NCI-H446 (cell line): ENCODE measurements at regions not wholly inside any gene's neighbourhood (a gene's known extent, or its start where the extent isn't known, plus 50 kb on each side); places are given as distances from the start of the nearest gene placed in this dataset.
"Not testable (repeated sequence)": the region's sequence is repeated elsewhere in the genome, so short reads cannot be mapped to it uniquely, and the experiment has no call there.

Source experiments
- DNase-seq, 2 experiments: peaks; one replicate each; lab custom pipeline; 2025; lab: John Stamatoyannopoulos, UW

DNA sequence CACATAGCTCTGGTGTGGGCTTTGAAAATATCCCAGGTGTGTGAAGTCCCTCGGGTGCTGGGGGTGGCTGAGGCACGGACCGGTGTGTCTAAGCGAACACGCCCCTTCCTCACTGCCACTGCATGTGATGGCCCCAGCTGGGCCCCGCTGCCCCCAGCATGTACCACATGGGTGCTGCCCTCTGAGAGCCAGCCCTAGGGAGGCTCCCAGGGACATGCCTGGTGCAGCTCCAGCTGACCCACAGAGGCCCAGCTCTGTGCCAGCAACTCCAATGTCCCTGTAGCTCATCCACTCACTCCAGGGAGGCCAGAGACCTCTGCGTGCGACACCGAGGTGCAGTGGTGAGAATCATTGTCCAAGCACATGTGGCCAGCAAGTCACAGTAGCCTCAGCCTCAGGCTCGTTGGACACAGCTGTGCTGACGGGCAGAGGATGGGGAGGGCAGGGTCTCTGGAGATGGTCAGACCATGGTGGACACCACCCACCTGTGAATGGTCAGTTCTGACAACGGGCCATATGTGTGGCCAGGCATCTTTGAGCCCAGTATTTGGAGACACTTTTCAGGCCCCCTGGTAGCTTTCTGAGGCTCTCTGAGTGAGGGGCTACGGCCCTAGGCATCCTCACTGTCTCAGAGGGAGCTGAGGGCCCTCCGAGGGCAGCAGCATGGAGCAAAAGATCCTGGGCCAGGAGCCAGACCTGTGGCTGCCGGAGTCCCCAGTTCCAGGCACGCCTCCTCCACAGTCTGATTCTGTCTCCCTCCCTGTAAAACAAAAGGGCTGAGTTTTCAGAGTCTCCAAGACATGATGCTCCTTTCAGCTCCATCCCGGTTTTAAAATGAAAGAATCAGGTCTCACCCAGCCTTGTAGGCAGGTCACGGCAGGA lies 220.7 kb downstream of the NDUFA10 start:
- DNase-seq, result no peak

DNA sequence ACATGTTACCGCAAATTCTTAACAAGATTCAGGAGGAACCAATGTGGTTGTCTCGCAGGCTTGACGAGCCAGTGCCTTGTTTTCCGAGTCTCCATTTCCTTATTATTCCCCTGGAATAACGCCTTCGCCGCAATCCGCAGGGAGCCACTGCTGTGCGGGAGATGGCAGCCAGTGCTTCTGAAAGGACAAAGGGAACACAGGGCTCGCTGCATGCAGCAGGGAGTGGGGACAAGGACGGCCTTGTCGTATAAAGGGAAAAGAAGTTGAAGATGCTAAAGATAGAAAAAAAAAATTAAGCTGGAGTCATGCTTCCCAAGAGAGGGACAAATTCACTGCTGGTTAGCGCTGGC lies 221.4 kb downstream of the NDUFA10 start:
- no peak for DNase-seq

DNA sequence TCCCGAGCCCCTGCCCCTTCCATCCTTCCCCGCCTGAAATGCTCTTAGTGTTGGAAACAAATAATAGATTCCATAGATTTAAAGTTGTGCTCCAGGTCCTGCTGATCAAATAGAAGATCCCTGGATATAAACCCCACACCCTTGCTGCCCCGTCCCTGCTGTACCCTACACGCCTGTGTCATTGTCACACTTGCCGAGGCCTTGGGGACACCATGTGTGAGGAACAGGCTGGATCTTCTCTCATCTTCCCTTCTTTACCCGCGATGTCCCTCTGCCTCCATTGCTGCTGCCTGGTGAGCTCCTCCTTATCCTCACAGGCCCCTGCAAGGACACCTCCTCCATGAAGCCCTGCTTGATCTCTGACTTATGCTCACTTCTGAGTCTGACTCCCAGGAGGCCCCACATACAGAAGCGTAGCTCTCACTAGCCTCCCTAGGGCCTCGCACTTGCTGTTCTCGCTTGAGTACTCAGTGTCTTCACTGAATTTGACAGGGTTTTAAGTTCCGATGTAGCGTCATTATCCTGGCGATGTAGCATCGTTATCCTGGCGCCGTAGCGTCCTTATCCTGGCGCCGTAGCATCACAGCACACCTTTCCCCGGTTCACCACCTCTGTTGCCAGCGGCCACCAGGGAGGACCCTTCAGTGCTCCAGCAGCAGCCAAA lies 221.9 kb downstream of the NDUFA10 start:
- DNase-seq, result no peak

DNA sequence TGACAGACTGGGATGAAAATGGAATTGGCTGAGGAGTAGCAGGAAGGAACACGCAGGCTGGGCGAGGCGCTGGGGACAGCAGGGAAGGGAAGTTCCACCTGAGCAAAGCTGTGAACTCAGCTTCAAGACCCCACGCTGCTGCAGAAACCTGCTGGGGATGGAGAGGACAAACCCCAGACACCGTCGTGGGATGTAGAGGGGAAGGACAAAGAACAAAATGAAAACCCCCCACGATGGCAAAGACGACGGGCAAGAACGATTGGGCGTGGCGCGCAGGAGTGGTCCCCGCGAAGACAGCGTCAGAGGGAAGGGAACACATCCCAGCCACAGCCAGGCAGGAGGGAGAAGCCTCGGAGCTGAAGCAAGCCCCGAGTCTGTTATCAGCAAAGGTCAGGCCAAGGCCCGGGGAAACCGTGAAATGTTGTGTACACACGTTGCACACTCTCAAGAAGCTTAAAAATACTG lies 222.9 kb downstream of the NDUFA10 start:
- no peak for DNase-seq

DNA sequence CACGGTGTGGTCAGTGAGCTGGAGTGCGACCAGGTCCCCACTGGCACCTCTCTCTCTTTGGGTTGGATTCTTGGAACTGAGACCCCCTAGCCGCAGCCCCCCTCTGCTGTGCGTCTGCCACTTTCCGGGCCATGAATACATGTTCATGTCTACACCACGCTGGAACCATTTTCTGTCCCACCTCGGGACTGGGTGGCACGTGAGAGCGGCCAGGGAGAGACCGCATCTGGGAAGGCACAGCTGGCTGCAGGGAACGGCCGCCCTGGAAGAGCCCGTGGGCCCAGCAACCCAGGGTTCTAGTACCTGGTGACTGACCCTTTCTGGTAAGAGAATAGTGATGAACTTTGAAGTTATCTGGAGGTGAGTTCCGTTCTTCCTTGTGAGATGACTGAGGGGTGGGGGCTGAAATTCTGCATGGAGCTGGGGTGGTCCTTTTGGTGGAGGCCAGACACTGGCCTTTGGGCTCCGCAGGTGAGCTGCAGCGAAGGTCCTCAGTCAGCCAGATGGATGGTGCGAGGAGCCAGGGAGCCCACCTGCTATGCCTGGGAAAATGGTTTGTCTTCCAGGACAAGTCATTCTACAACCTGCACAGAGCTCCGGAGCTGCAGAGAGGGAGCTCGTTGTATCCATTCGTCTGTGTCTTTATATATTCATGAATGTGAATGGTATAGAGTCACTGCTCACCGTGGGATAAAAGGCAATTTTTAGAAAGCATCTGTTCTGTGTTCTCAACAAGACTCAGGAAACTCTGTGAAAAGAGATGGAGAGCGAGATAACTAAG lies 223.5 kb downstream of the NDUFA10 start:
- DNase-seq, result no peak

DNA sequence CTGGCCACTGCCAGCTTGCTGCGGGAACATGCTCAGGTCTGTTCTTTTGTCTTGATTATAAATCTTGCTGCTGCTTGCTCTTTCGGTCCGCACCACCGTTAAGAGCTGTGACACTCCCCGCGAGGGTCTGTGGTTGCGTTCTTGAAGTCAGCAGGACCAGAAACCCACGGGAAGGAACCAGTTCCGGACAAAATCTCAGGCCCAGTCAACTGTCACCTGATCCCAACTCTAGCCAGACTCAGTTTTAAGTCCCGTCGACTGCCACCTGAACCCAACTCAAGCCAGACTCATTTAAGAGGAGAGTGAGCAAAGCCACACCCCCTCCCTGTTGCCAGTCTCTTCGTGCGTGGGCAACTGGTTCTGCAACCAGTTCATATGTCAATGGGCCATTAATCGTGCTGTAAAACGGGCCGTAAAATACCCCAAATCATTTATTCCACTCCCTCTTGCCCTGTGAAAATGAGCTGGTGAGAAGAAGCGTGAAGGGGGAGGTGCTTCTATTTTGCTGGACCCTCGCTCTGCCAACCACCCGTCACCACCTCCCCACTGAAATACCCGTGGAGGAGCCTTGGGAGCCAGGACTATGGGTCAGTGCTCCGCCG lies 224.3 kb downstream of the NDUFA10 start:
- DNase-seq, result no peak

DNA sequence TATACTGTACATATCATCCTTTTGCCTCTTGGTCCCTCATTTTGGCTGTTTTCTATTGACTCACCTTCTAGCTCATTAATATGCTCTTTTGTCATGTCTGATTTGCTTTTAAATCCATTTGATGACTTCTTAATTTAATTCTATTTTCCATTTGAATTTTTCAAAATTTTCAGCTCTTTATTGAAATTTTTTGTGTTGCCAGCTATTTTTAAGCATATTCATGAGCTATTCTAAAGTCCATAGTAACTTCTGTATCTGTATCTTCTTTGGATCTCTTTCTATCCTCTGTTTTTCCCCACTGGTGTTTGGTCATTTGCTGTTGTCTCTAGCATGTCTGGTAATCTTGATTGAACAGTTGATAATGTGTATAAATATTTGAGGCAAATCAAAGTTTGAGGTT lies 227.8 kb downstream of the NDUFA10 start:
- DNase-seq, result no peak

DNA sequence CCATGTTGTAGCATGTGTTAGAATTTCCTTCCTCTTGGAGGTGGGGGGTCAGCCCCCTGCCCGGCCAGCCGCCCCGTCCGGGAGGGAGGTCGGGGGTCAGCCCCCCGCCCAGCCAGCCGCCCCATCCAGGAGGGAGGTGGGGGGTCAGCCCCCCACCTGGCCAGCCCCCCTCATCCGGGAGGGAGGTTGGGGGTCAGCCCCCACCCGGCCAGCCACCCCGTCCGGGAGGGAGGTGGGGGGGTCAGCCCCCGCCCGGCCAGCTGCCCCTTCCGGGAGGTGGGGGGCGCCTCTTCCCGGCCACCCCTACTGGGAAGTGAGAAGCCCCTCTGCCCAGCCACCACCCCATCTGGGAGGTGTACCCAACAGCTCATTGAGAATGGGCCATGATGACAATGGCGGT lies 229.4 kb downstream of the NDUFA10 start:
- DNase-seq, result not testable (repeated sequence)

DNA sequence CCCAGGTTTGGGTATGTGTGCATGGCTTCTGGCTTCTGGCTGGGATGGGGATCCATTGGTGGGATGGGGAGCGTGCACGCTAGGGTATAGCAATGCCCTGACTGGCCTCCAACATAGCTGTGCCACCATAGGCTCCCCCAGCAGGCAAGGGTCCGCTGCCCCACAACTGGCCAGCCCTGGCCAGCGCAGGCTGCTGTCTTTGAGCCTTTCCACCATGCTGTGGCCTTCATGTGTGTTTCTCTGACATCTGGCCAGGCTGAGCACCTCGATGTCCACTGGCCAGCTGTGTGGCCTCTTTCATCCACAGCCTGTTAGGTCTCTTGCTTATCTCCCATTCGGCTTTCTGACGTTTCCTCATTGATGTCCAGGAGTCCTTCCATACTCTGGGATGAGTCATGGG lies 231.3 kb downstream of the NDUFA10 start:
- no peak for DNase-seq

DNA sequence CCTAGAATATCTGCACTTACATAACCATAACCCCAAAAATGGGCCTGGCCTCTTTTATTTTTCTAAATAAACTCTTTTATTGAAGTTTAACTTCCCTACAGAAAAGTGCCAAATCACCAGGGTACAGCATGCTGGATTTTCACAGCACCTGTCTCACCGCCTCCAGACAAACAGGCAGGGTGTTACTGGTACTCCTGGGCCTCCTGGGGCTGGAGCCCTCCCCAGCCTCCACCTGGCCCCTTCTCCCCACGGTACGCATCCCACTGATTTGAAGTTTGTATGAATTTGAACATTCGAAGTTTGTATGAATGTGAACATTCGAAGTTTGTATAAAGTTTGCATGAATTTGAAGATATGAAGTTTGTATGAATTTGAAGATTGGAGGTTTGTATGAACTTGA lies 232.1 kb downstream of the NDUFA10 start:
- no peak for DNase-seq

DNA sequence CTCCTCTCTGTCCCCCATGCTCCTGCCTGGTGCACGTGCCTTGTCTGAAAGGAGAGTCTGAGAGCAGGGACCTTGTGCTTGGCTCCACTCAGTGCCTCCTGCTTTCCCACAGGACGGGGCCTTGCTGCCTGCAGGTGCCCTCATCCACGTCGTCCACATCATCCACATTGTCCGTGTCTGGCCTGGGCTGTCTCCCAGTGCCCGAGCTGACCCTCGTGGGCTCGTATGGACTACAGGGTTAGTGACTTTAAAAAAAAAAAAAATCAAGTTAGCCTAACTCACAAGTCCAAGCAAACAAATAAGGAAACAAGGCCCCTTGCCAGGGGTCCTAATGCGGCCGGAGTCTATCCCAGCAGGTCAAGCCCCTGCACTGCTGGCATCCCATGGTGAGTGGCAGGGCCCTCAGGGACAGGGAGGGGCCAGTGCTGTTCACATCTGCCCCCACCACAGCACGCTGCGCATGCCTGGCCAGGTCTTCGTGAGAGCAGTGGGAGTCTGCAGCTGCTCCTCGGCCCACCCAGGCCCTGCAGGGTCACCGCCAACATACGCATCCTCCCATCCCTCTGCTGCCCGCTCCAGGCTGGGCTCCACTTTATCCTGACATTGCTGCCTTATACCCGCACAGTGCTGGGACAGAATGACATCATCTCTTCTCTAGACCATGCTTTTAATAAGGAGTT lies 232.6 kb downstream of the NDUFA10 start:
- DNase-seq, result no peak

DNA sequence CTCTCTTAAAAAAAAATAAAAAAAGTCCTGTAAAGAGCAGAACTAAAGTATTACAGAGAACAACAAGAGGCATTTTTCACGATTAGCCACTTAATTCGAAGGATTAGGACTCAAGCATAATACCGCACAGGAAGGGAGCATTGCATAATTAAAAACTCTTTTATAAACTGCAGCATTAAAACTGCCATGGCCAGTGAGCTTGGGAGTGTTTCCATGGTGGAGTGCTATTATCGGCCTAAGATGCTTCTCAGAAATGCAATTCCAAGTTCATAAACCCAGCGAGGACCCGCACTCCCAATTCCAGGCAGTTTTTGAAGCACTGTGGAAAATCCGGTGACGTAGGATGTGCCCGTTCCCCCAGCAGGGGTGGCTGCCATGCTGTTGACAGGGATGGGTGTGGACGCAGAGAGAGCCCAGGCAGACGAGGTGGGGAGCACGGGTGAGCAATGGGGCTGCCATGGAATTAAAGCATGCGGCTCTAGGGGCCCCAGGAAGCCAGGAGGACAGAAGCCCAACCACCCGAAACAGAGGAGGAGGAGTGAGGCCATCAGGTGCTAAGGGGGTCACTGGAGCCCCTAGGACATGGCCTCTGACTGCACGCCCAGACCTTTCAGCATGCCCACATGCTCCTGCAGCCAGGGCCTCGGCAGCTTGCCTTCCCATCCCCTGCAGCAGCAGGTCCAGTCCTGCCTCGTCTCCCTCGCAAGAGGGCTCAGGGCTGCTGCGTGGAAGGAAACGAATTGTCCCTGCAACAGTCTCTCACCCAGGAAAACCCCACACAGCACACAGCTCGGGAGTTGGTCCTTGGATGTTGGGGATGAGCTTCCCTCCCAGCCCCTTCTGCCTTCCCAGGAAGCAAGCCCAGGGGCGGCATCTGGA lies 233.4 kb downstream of the NDUFA10 start:
- DNase-seq, result no peak

DNA sequence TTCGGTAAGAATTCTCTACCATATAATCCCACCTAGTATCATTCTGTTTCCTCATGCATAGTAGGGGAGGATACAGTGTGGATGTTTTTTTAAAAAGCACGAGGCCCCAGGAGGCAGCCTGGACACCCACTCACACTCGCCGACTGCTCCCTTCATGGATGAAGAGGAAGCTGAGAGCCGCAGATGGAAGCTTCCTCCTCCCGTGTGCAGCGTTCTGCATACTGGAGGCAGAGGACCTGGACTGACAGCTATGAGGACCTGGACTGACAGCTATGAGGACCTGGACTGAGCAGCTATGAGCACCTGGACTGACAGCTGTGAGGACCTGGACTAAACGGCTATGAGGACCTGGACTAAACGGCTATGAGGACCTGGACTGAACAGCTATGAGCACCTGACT lies 234.4 kb downstream of the NDUFA10 start:
- DNase-seq, result no peak

DNA sequence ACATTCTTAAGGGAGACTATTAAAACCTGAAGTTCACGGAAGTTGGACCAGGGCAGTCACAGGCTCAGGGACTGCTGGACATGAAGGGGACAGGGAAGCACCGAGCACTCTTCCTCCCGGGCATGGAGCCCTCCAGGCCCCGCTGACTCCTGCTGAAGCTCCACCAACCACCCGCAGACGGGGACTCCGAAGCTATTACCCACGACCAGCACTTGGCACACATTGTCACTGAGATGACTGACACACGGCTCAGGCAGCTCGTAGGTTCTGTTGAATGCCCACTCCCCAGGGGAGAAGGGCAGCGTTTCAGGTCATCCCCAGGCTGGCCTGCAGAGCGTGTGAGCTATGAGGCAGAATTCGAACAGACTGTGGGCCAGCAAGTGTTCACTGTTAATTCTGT lies 234.8 kb downstream of the NDUFA10 start:
- DNase-seq, result no peak

DNA sequence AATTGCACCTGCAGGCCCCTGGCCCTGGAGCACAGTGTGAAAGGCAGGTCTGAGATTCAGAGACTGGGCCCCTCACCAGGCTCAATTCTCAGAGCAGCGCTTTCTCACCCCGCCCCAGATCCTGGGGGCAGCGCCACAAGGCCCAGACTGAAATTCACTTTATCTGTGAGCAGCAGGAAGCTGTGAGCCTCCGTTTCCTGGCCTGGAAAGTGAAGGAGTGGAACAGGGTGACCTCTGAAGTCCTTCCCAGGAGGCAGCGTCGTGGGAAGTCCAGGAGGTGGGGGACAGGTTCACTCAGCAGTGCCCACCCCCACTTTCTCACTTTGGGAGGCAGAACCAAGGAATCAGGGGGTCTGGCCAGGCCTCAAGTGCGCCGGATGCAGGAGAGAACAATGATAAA lies 235.4 kb downstream of the NDUFA10 start:
- no peak for DNase-seq

DNA sequence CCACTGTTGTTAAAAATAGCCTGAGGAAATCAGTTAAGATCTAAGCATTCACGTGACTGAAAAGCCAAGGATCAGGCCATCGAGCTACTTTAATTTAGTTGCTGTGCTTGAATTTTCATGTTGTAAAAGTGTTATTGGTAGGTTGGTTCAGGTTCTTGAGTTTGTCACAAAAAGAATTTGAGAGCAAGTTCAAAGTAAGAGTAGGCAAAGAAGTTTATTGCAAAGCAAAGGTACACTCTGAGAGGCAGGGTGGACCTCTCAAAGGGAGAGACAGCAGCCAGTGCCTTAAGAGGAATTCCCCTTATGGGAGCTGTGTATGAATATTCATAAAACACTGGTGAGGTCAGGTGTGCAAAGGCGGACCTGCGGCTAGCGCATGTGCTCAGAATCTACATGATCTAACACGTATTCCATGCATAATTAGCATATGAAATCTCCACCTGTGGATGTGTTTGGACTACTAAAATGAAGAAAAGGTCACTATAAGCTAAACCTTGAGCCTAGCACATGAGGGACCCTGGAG lies 236.5 kb downstream of the NDUFA10 start:
- DNase-seq, result no peak

DNA sequence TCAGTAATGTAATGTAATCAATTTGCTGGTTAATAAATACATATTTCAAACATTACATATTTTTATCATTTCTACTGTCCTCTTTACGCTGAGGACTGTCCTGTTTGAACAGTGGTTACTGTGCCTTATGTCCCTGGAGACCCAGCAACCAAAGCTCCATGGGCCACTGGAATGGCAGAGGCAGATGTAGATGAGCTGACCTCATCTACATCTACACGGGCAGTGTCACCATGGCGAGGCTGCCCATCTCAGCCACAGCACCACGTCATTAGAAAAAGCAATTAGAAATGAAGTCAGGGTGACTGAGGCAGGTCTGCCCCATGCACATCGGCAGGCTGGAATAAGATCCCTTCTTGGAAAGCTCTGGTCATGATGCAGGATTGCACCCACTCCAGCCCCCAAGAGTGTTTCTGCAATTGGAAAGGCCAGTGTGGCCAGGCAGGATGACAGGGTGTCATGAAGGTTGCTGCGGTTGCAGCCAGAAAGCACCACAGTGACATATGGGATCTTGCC lies 237.5 kb downstream of the NDUFA10 start:
- DNase-seq, result no peak

DNA sequence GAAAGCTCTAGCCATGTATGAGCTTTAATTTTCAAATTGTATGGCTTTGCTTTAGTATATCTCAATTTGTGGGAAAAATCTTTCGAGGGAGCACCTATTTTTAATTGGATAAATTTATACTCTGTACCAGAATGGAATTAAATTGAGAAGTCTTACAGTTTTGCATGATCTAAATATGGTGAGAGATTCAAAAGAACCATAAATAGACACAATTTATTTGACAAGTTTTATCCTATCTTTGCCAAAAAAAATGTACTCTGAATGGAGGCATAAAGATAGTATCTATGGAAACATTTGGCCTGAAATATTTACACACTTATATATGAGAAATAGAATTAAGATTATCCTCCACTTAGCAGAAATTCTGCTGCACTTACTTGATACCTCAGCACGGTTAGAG lies 238.4 kb downstream of the NDUFA10 start:
- no peak for DNase-seq

DNA sequence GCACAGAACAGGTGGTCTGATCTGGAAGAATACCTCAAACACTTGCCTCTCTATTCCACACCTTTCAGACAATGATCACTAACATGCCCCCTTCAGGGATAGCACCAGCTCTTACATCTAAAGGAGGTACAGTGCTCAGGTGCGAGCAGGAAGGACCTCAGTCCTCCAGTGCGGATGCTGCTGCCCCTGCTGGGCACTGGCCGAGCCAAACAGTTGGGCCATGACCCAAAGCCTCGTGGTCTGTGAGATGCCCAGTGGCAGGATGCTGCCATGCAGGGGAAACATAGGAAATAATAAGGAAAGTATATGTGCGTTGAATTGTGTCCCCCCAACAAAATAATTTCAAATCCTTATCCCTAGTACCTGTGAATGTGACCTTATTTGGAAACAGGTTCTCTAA lies 243.7 kb downstream of the NDUFA10 start:
- DNase-seq, result no peak

DNA sequence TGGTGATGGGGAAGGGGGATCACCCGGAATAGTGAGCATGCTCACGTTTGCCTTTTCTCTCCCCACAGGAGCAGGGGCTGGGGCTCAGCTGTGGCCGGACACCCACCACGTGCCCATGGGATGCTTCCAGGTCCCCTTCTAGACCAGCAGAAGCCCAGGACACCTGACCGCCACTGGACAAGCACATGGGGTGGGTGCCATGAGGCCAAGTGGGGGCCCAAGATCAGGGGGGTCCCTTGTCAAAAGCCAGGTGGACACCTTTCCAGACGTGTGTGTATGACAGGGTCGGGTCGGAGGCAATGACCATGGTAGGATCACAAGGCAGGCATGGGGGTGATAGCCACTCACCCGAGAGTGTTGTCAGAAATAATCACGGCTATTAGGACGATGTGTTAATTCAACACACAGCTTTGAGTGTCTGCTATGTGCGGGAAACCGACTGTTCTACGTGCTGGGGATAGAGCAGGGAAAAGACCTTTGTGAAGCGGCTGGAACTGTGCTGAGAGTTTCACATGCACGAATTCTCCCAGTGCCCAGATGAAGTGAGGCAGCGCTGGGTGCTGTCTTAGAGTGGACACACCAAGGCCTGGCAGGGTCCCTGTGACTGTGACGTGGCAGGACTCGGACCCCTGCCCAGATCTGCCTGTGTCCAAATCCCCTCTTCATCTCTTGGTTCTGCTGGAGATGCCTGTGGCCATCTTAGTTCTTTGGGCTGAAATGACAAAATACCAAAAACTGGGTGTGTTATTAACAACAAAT lies 244.7 kb downstream of the NDUFA10 start:
- no peak for DNase-seq
